ENCODE measurements at regions not wholly inside any gene's neighbourhood (a gene's known extent, or its start where the extent isn't known, plus 50 kb on each side); places are given as distances from the start of the nearest gene placed in this dataset.

- CTCF ChIA-PET = no interaction called here
- H3K27ac Mint-ChIP-seq = no peak overlapping the region
- H3K9me3 Mint-ChIP-seq (ENCODE audit: insufficient read depth) = no peaks in the 10 kb centered on the region
These were observed 212.3 kb downstream of the DKK1 start for GRCh38 chr10:52526251-52526823.

GRCh38 chr10:52532650-52533290, 218.7 kb downstream of the DKK1 start:
- Mint-ChIP-seq H3K36me3 (ENCODE audit: low read depth) (no peaks in the 10 kb centered on the region), H3K27me3 (ENCODE audit: low read depth) (no peaks in the 10 kb centered on the region), H3K27ac (no peak overlapping the region), H3K4me1 (ENCODE audit: low read depth) (no peaks in the 10 kb centered on the region), H3K9me3 (ENCODE audit: insufficient read depth) (no peaks in the 10 kb centered on the region), H3K4me3 (no peak overlapping the region)
- no peak for DNase-seq
- CTCF ChIA-PET = no interaction called here
- ATAC-seq = no peak
- POLR2A ChIA-PET = no interaction called here

More at GRCh38 chr10:52526251-52526823, 212.3 kb downstream of the DKK1 start:
- Mint-ChIP-seq H3K36me3 (ENCODE audit: low read depth) (no peaks in the 10 kb centered on the region), H3K4me1 (ENCODE audit: low read depth) (no peaks in the 10 kb centered on the region), H3K4me3 (no peak overlapping the region), H3K27me3 (ENCODE audit: low read depth) (no peaks in the 10 kb centered on the region)
- DNase-seq = no peak
- POLR2A ChIA-PET = no interaction called here
- no peak for ATAC-seq

DNA sequence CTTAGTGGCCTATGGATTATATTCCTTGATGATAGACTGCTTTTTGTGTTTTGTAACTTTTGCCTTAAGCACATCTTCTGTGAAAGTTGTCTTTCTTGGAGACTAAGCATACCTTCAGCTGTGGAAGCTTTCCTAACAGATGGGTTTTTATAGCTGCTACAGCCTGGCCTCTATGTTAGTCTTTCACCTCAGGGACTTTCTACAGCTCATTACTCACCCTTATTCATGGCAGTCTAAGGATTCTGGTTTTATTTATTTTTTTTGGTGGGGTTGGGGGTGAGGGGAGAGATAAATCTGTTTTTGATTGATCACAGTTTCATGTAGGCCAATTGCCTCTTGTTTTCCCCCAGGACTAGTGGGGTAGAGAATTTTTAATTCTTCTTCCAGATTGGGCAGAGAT, 219.9 kb downstream of the DKK1 start:
- Mint-ChIP-seq H3K4me1 (ENCODE audit: low read depth) (no peaks in the 10 kb centered on the region), H3K9me3 (ENCODE audit: insufficient read depth) (no peaks in the 10 kb centered on the region), H3K27me3 (ENCODE audit: low read depth) (no peaks in the 10 kb centered on the region), H3K27ac (no peak overlapping the region), H3K36me3 (ENCODE audit: low read depth) (no peaks in the 10 kb centered on the region), H3K4me3 (no peak overlapping the region)
- DNase-seq = no peak
- ATAC-seq = no peak
- CTCF ChIA-PET = no interaction called here
- POLR2A ChIA-PET = no interaction called here

GRCh38 chr10:52539463-52539862, 225.4 kb downstream of the DKK1 start:
- no peaks in the 10 kb centered on the region for H3K36me3 Mint-ChIP-seq (ENCODE audit: low read depth)
- CTCF ChIA-PET = no interaction called here
- H3K4me1 Mint-ChIP-seq (ENCODE audit: low read depth) = no peaks in the 10 kb centered on the region
- H3K4me3 Mint-ChIP-seq = no peak overlapping the region
- DNase-seq = no peak
- no peaks in the 10 kb centered on the region for H3K9me3 Mint-ChIP-seq (ENCODE audit: insufficient read depth)
- POLR2A ChIA-PET = no interaction called here
- no peaks in the 10 kb centered on the region for H3K27me3 Mint-ChIP-seq (ENCODE audit: low read depth)
- no peak for ATAC-seq
- H3K27ac Mint-ChIP-seq = no peak overlapping the region

GRCh38 chr10:52540479-52540984, 226.5 kb downstream of the DKK1 start:
- Mint-ChIP-seq H3K36me3 (ENCODE audit: low read depth) (no peaks in the 10 kb centered on the region), H3K9me3 (ENCODE audit: insufficient read depth) (no peaks in the 10 kb centered on the region), H3K27ac (no peak overlapping the region), H3K4me3 (no peak overlapping the region), H3K4me1 (ENCODE audit: low read depth) (no peaks in the 10 kb centered on the region), H3K27me3 (ENCODE audit: low read depth) (no peaks in the 10 kb centered on the region)
- DNase-seq (no peak), ATAC-seq (no peak)
- CTCF ChIA-PET = no interaction called here
- POLR2A ChIA-PET = no interaction called here

DNA sequence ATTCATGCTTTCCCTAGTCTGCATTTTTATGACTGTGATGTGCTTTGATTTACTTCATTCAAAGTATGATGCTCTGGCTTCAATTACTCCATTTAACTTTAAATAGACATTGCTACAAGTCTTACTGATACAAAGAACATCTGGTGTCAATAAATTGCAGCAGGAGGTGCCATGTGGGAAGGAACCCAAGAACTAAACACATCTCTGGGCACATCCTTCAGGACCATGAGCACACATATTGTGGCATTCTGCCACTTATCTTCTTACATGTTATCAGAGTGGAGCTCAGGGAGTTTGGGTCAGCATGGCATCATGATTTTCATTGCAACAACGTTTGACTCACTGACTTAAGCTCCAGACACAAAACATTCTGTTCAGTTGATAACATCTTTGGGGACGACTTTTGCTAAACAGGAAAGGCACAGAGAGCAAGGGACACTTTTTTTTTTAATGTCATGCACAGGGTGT, 227.0 kb downstream of the DKK1 start:
- no peak overlapping the region for H3K27ac Mint-ChIP-seq
- DNase-seq (no peak), ATAC-seq (no peak)
- no peak overlapping the region for H3K4me3 Mint-ChIP-seq
- H3K9me3 Mint-ChIP-seq (ENCODE audit: insufficient read depth) = no peaks in the 10 kb centered on the region
- H3K27me3 Mint-ChIP-seq (ENCODE audit: low read depth) = no peaks in the 10 kb centered on the region
- CTCF ChIA-PET = no interaction called here
- POLR2A ChIA-PET = no interaction called here
- H3K4me1 Mint-ChIP-seq (ENCODE audit: low read depth) = no peaks in the 10 kb centered on the region
- no peaks in the 10 kb centered on the region for H3K36me3 Mint-ChIP-seq (ENCODE audit: low read depth)

DNA sequence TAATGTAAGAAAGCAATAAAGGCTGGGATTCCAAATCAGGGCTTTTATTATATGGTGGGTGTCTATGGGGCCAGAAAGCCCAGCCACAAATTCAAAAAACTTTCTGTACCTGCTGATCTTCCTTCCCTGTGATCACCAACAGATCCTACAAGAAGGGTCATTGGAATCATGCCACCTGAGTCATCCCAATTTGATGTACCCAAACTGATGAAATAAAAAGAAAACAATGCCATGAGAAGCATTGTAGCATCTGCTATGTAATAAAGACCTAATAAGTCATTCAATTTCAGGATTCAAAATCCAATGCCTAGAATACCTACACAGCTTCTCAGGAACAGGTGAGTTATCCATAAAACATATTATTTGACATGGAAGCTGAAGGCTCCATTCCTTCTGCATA, 228.8 kb downstream of the DKK1 start:
- H3K9me3 Mint-ChIP-seq (ENCODE audit: insufficient read depth) = no peaks in the 10 kb centered on the region
- no peaks in the 10 kb centered on the region for H3K4me1 Mint-ChIP-seq (ENCODE audit: low read depth)
- no peak overlapping the region for H3K27ac Mint-ChIP-seq
- H3K27me3 Mint-ChIP-seq (ENCODE audit: low read depth) = no peaks in the 10 kb centered on the region
- POLR2A ChIA-PET = no interaction called here
- DNase-seq = no peak
- ATAC-seq = no peak
- no peaks in the 10 kb centered on the region for H3K36me3 Mint-ChIP-seq (ENCODE audit: low read depth)
- H3K4me3 Mint-ChIP-seq = no peak overlapping the region
- CTCF ChIA-PET = no interaction called here

- no peak overlapping the region for H3K4me3 Mint-ChIP-seq
- no peak for DNase-seq
- H3K27ac Mint-ChIP-seq = no peak overlapping the region
- no peak for ATAC-seq
- peaks cover 4% of the 10 kb centered on the region for H3K9me3 Mint-ChIP-seq (ENCODE audit: insufficient read depth)
- POLR2A ChIA-PET = no interaction called here
- H3K4me1 Mint-ChIP-seq (ENCODE audit: low read depth) = no peaks in the 10 kb centered on the region
- CTCF ChIA-PET = no interaction called here
- H3K27me3 Mint-ChIP-seq (ENCODE audit: low read depth) = no peaks in the 10 kb centered on the region
- no peaks in the 10 kb centered on the region for H3K36me3 Mint-ChIP-seq (ENCODE audit: low read depth)
These were observed 221.5 kb downstream of the MBL2 start for GRCh38 chr10:52551046-52551445.

DNA sequence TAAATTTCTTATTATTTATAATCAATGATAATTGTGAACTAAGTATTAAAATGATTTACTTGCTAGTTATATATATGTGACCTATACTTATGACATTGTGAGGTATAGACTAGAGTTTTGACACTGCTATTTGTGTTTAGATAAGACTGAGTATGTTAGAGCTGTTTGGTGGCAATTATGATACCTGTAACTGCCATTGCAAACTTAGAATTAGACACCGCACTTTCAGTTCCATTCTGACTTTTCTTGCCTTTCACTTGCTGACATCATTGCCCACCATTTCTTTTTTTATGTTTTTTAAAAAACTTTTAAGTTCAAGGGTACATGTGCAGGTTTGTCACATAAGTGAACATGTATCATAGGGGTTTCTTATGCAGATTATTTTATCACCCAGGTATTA, 214.5 kb downstream of the MBL2 start:
- no peak overlapping the region for H3K4me3 Mint-ChIP-seq
- no peak for DNase-seq
- no peak overlapping the region for H3K27ac Mint-ChIP-seq
- ChIA-PET POLR2A (no interaction called here), CTCF (no interaction called here)
- ATAC-seq = no peak
- H3K9me3 Mint-ChIP-seq (ENCODE audit: insufficient read depth) = peaks cover 4% of the 10 kb centered on the region
- no peaks in the 10 kb centered on the region for H3K27me3 Mint-ChIP-seq (ENCODE audit: low read depth)
- no peaks in the 10 kb centered on the region for H3K36me3 Mint-ChIP-seq (ENCODE audit: low read depth)
- no peaks in the 10 kb centered on the region for H3K4me1 Mint-ChIP-seq (ENCODE audit: low read depth)

DNA sequence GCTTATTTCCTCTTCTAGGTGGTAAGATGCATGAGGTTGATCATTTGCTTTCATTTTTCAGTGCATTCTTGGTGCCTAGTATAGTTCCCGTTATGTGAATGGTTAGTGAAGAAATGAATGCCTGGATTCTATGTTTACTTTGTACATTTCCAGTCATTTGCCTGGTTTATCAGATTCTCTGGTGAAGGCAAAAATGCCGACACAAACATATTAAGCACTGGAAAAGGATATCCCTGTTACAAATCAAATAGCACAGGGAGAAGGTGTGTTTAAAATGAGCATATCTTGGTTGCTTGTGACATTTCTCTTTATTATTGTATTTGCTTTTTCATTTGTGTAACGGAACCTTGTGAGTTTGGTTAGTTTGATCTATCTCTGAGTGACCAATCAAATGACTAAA, 211.3 kb downstream of the MBL2 start:
- no peak overlapping the region for H3K27ac Mint-ChIP-seq
- no peaks in the 10 kb centered on the region for H3K9me3 Mint-ChIP-seq (ENCODE audit: insufficient read depth)
- no peak overlapping the region for H3K4me3 Mint-ChIP-seq
- no peaks in the 10 kb centered on the region for H3K36me3 Mint-ChIP-seq (ENCODE audit: low read depth)
- CTCF ChIA-PET = no interaction called here
- POLR2A ChIA-PET = no interaction called here
- DNase-seq = no peak
- ATAC-seq = no peak
- no peaks in the 10 kb centered on the region for H3K27me3 Mint-ChIP-seq (ENCODE audit: low read depth)
- H3K4me1 Mint-ChIP-seq (ENCODE audit: low read depth) = no peaks in the 10 kb centered on the region

DNA sequence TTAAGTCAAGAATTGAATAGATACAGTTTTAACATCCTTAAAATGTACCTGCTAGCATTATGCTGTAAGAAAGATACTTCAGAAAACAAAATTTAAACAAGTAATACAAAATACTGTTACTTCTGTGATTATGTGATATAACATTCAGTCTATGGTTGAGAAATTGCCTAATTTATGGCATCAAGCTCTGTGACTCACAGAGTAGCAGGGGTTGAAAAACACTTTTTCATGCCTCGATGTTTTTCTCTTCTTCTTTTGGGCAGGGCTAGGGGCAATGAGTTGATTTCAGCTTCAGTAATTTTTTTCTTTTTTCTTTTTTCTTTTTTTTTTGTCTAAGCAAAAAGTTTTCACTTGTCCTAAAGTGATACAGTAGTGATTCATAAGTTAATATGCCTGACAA, 209.2 kb downstream of the MBL2 start:
- Mint-ChIP-seq H3K9me3 (ENCODE audit: insufficient read depth) (no peaks in the 10 kb centered on the region), H3K36me3 (ENCODE audit: low read depth) (no peaks in the 10 kb centered on the region), H3K27ac (no peak overlapping the region), H3K4me3 (no peak overlapping the region), H3K27me3 (ENCODE audit: low read depth) (no peaks in the 10 kb centered on the region), H3K4me1 (ENCODE audit: low read depth) (no peaks in the 10 kb centered on the region)
- ATAC-seq = no peak
- ChIA-PET POLR2A (no interaction called here), CTCF (no interaction called here)
- no peak for DNase-seq

DNA sequence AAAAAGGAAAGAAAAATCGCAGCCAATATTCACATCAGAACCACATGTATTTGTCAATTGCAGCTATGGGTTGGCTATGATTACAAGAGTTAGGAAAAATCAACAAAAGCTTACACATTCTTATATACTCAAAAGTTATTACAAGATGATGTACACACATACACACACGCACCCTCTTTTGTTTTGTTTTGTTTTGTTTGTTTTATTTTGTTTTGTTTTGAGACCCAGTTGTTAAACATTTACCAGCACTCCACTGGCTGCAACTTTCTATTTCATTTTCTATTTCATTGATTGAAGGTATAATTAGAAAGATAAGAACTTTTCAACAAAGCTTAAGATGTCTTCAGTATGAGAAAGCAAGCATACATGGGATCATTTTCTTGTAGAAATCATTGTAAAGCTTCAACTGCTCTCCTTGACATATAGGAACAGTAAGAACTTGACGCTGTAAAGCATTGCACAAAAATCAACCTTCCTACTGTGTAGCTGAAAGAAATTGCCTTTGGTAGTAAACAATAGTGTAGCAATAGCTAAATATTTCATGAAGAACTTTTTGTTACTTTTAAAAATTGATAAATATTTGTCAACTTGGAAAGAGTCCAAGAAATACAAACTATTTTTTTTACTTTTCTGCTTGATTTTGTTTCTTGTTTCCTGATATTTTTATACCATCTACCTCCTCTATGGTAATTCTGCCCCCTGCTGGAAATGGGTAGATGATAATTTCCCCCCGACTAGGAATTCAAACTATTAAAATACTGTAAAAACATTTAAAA, 205.9 kb downstream of the MBL2 start:
- H3K9me3 Mint-ChIP-seq (ENCODE audit: insufficient read depth) = no peaks in the 10 kb centered on the region
- ChIA-PET POLR2A (no interaction called here), CTCF (interaction anchor here (1.6 kb wide), 1 partner anchor 259 kb away, joined by 6 read pairs; no protein-coding TSS in a partner anchor)
- H3K27ac Mint-ChIP-seq = no peak overlapping the region
- H3K27me3 Mint-ChIP-seq (ENCODE audit: low read depth) = no peaks in the 10 kb centered on the region
- H3K4me1 Mint-ChIP-seq (ENCODE audit: low read depth) = no peaks in the 10 kb centered on the region
- DNase-seq (no peak), ATAC-seq (no peak)
- H3K36me3 Mint-ChIP-seq (ENCODE audit: low read depth) = no peaks in the 10 kb centered on the region
- no peak overlapping the region for H3K4me3 Mint-ChIP-seq
